Spinal cord (tissue), 9 donors: ENCODE measurements at regions not wholly inside any gene's neighbourhood (a gene's known extent, or its start where the extent isn't known, plus 50 kb on each side); places are given as distances from the start of the nearest gene placed in this dataset.
"Not testable (repeated sequence)": the region's sequence is repeated elsewhere in the genome, so short reads cannot be mapped to it uniquely, and the experiment has no call there.

ENCODE experiments used
- DNase-seq, 6 donors: peaks; one replicate each; pipeline versions ENCODE4 v3.0.0 to v3.0.0-alpha.2; 2013 to 2015; ENCODE audit warnings: low spot score in 6 of 6, low read depth in 4 of 6
- H3K27ac ChIP-seq: one replicate; pipeline ENCODE4 v1.5.1; 2013; ENCODE audit warnings: low read depth, low read length, control low read depth
- H3K27me3 ChIP-seq: one replicate; pipeline ENCODE4 v1.6.1; 2013; ENCODE audit warnings: low read length; ENCODE audit not compliant: control insufficient read depth, insufficient read depth
- H3K36me3 ChIP-seq: one replicate; pipeline ENCODE4 v1.6.1; 2013; ENCODE audit warnings: low read length; ENCODE audit not compliant: control insufficient read depth, insufficient read depth
- H3K4me1 ChIP-seq: one replicate; pipeline ENCODE4 v1.6.1; 2013; ENCODE audit warnings: low read length; ENCODE audit not compliant: control insufficient read depth, insufficient read depth
- H3K4me3 ChIP-seq: one replicate; pipeline ENCODE4 v1.5.1; 2013; ENCODE audit warnings: low read depth, low read length, control low read depth
- H3K9me3 ChIP-seq: one replicate; pipeline ENCODE4 v1.6.1; 2013; ENCODE audit warnings: low read length; ENCODE audit not compliant: control insufficient read depth, insufficient read depth
- WGBS: methylation state at CpG from one replicate; pipeline ENCODE4 v1.1.5; 2013; ENCODE audit warnings: missing lambda C conversion rate; ENCODE audit not compliant: insufficient coverage; 5-methylcytosine and 5-hydroxymethylcytosine counted together
- donor health status: healthy.

- Histone ChIP-seq H3K27ac (no peak overlapping the region), H3K4me3 (no peak overlapping the region), H3K36me3 (no peaks in the 10 kb centered on the region), H3K4me1 (no peaks in the 10 kb centered on the region), H3K27me3 (no peaks in the 10 kb centered on the region), H3K9me3 (no peaks in the 10 kb centered on the region)
- DNase-seq = no peak
- no CpG with 5 or more reads among the region's 1 CpG for WGBS
Measured at GRCh38 chr5:40258222-40258621, 421.5 kb upstream of the PTGER4 start.

GRCh38 chr5:40240671-40241070, 439.0 kb upstream of the PTGER4 start:
- Histone ChIP-seq H3K4me3 (no peak overlapping the region), H3K27me3 (no peaks in the 10 kb centered on the region), H3K4me1 (no peaks in the 10 kb centered on the region), H3K36me3 (no peaks in the 10 kb centered on the region), H3K27ac (no peak overlapping the region), H3K9me3 (no peaks in the 10 kb centered on the region)
- DNase-seq = no peak

- no peaks in the 10 kb centered on the region for H3K9me3 ChIP-seq
- H3K4me3 ChIP-seq = no peak overlapping the region
- no peaks in the 10 kb centered on the region for H3K27me3 ChIP-seq
- H3K27ac ChIP-seq = no peak overlapping the region
- no CpG with 5 or more reads among the region's 1 CpG for WGBS
- no peaks in the 10 kb centered on the region for H3K36me3 ChIP-seq
- H3K4me1 ChIP-seq = no peaks in the 10 kb centered on the region
- no peak for DNase-seq
Measured at GRCh38 chr5:40240111-40240510, 439.6 kb upstream of the PTGER4 start.

- Histone ChIP-seq H3K4me1 (no peaks in the 10 kb centered on the region), H3K27me3 (no peaks in the 10 kb centered on the region), H3K36me3 (no peaks in the 10 kb centered on the region), H3K9me3 (no peaks in the 10 kb centered on the region), H3K4me3 (no peak overlapping the region), H3K27ac (no peak overlapping the region)
- WGBS = 84% methylated on average over 3 of the region's 5 CpGs
- DNase-seq = no peak
Measured at GRCh38 chr5:40238066-40238745, 441.5 kb upstream of the PTGER4 start.

GRCh38 chr5:40235471-40236400, 444.0 kb upstream of the PTGER4 start:
- no CpG with 5 or more reads among the region's 6 CpGs for WGBS
- Histone ChIP-seq H3K4me3 (no peak overlapping the region), H3K4me1 (no peaks in the 10 kb centered on the region), H3K27me3 (no peaks in the 10 kb centered on the region), H3K27ac (no peak overlapping the region), H3K9me3 (no peaks in the 10 kb centered on the region), H3K36me3 (no peaks in the 10 kb centered on the region)
- DNase-seq = no peak

- H3K4me1 ChIP-seq = no peaks in the 10 kb centered on the region
- DNase-seq = no peak
- no peaks in the 10 kb centered on the region for H3K36me3 ChIP-seq
- H3K27me3 ChIP-seq = no peaks in the 10 kb centered on the region
- H3K4me3 ChIP-seq = no peak overlapping the region
- H3K27ac ChIP-seq = no peak overlapping the region
- no peaks in the 10 kb centered on the region for H3K9me3 ChIP-seq
Measured at GRCh38 chr5:40233268-40233667, 446.4 kb upstream of the PTGER4 start.

- Histone ChIP-seq H3K4me3 (no peak overlapping the region), H3K27ac (no peak overlapping the region), H3K27me3 (no peaks in the 10 kb centered on the region), H3K4me1 (no peaks in the 10 kb centered on the region), H3K36me3 (no peaks in the 10 kb centered on the region), H3K9me3 (no peaks in the 10 kb centered on the region)
- DNase-seq = no peak
- WGBS = 83% methylated on average over 1 of the region's 2 CpGs
Measured at GRCh38 chr5:40227931-40228330, 451.8 kb upstream of the PTGER4 start.

- no peaks in the 10 kb centered on the region for H3K36me3 ChIP-seq
- no peaks in the 10 kb centered on the region for H3K27me3 ChIP-seq
- WGBS = no CpG with 5 or more reads among the region's 2 CpGs
- H3K9me3 ChIP-seq = no peaks in the 10 kb centered on the region
- no peak for DNase-seq
- no peak overlapping the region for H3K27ac ChIP-seq
- no peak overlapping the region for H3K4me3 ChIP-seq
- no peaks in the 10 kb centered on the region for H3K4me1 ChIP-seq
Measured at GRCh38 chr5:40227366-40227765, 452.3 kb upstream of the PTGER4 start.

- Histone ChIP-seq H3K27me3 (no peaks in the 10 kb centered on the region), H3K36me3 (no peaks in the 10 kb centered on the region), H3K27ac (no peak overlapping the region), H3K4me3 (no peak overlapping the region), H3K4me1 (no peaks in the 10 kb centered on the region), H3K9me3 (no peaks in the 10 kb centered on the region)
- no CpG with 5 or more reads among the region's 2 CpGs for WGBS
- peak in 1 of 6 donors; percentile 5 for DNase-seq
Measured at GRCh38 chr5:40226906-40227305, 452.8 kb upstream of the PTGER4 start.

- H3K36me3 ChIP-seq, H3K9me3 ChIP-seq, DNase-seq, H3K4me3 ChIP-seq, H3K27me3 ChIP-seq, H3K27ac ChIP-seq, H3K4me1 ChIP-seq: not testable (repeated sequence)
- WGBS = no CpG with 5 or more reads among the region's 2 CpGs
Measured at GRCh38 chr5:40225147-40225546, 454.6 kb upstream of the PTGER4 start.
